ENCODE measurements at regions not wholly inside any gene's neighbourhood (a gene's known extent, or its start where the extent isn't known, plus 50 kb on each side); places are given as distances from the start of the nearest gene placed in this dataset.

GRCh38 chr2:2872713-2873449, 504.7 kb downstream of the EIPR1 start (continued):
- no peak for TF ChIP-seq GTF2F1 (IDR thresholded peaks at IDR 0.05; ENCODE audit: borderline replicate concordance, low read depth, low read length)
- TF ChIP-seq CTBP2 (IDR thresholded peaks at IDR 0.05; ENCODE audit: borderline replicate concordance, insufficient read depth, insufficient read length, low read length) = no peak

Measured in H1 (cell line).